ENCODE measurements at regions not wholly inside any gene's neighbourhood (a gene's known extent, or its start where the extent isn't known, plus 50 kb on each side); places are given as distances from the start of the nearest gene placed in this dataset.
"Not testable (repeated sequence)": the region's sequence is repeated elsewhere in the genome, so short reads cannot be mapped to it uniquely, and the experiment has no call there.

GRCh38 chr3:109819734-109820133 lies 482.4 kb upstream of the DPPA4 start:
- no peak for TF ChIP-seq POLR2AphosphoS5 (IDR thresholded peaks at IDR 0.05; ENCODE audit: low read depth, low read length)
- TF ChIP-seq POLR2A (IDR thresholded peaks at IDR 0.05; ENCODE audit: low read depth, low read length): no peak
- TF ChIP-seq TAF1 (IDR thresholded peaks at IDR 0.05; ENCODE audit: borderline replicate concordance, low read depth, low read length): no peak
- FAIRE-seq (no peak), DNase-seq (ENCODE audit: insufficient read length) (no peak)

GRCh38 chr3:109825971-109826810 lies 488.8 kb upstream of the DPPA4 start:
- DNase-seq (ENCODE audit: insufficient read length) (no peak), FAIRE-seq (no peak)
- TF ChIP-seq TAF1 (IDR thresholded peaks at IDR 0.05; ENCODE audit: borderline replicate concordance, low read depth, low read length) (no peak), POLR2AphosphoS5 (IDR thresholded peaks at IDR 0.05; ENCODE audit: low read depth, low read length) (no peak), POLR2A (IDR thresholded peaks at IDR 0.05; ENCODE audit: low read depth, low read length) (no peak)

- TF ChIP-seq POLR2A (IDR thresholded peaks at IDR 0.05; ENCODE audit: low read depth, low read length) (no peak), POLR2AphosphoS5 (IDR thresholded peaks at IDR 0.05; ENCODE audit: low read depth, low read length) (no peak), TAF1 (IDR thresholded peaks at IDR 0.05; ENCODE audit: borderline replicate concordance, low read depth, low read length) (no peak)
- DNase-seq (ENCODE audit: insufficient read length) (no peak), FAIRE-seq (no peak)
Measured at GRCh38 chr3:109831403-109831802, 494.1 kb upstream of the DPPA4 start.

GRCh38 chr3:109835958-109836357 lies 498.6 kb upstream of the DPPA4 start:
- FAIRE-seq: peak; percentile 40
- no peak for TF ChIP-seq POLR2AphosphoS5 (IDR thresholded peaks at IDR 0.05; ENCODE audit: low read depth, low read length)
- TF ChIP-seq POLR2A (IDR thresholded peaks at IDR 0.05; ENCODE audit: low read depth, low read length): no peak
- no peak for TF ChIP-seq TAF1 (IDR thresholded peaks at IDR 0.05; ENCODE audit: borderline replicate concordance, low read depth, low read length)
- no peak for DNase-seq (ENCODE audit: insufficient read length)

GRCh38 chr3:109851854-109852253 lies 514.5 kb upstream of the DPPA4 start:
- TF ChIP-seq TAF1 (IDR thresholded peaks at IDR 0.05; ENCODE audit: borderline replicate concordance, low read depth, low read length) (no peak), POLR2A (IDR thresholded peaks at IDR 0.05; ENCODE audit: low read depth, low read length) (no peak), POLR2AphosphoS5 (IDR thresholded peaks at IDR 0.05; ENCODE audit: low read depth, low read length) (no peak)
- DNase-seq (ENCODE audit: insufficient read length) (no peak), FAIRE-seq (no peak)

- DNase-seq (ENCODE audit: insufficient read length) (no peak), FAIRE-seq (no peak)
- TF ChIP-seq POLR2AphosphoS5 (IDR thresholded peaks at IDR 0.05; ENCODE audit: low read depth, low read length) (no peak), TAF1 (IDR thresholded peaks at IDR 0.05; ENCODE audit: borderline replicate concordance, low read depth, low read length) (no peak), POLR2A (IDR thresholded peaks at IDR 0.05; ENCODE audit: low read depth, low read length) (no peak)
Measured at GRCh38 chr3:109852283-109852682, 514.9 kb upstream of the DPPA4 start.

GRCh38 chr3:109853077-109853731 lies 515.9 kb upstream of the DPPA4 start:
- TF ChIP-seq POLR2AphosphoS5 (IDR thresholded peaks at IDR 0.05; ENCODE audit: low read depth, low read length) (no peak), POLR2A (IDR thresholded peaks at IDR 0.05; ENCODE audit: low read depth, low read length) (no peak), TAF1 (IDR thresholded peaks at IDR 0.05; ENCODE audit: borderline replicate concordance, low read depth, low read length) (no peak)
- FAIRE-seq (no peak), DNase-seq (ENCODE audit: insufficient read length) (no peak)

GRCh38 chr3:109863701-109864100 lies 526.4 kb upstream of the DPPA4 start:
- DNase-seq (ENCODE audit: insufficient read length) (no peak), FAIRE-seq (no peak)
- TF ChIP-seq TAF1 (IDR thresholded peaks at IDR 0.05; ENCODE audit: borderline replicate concordance, low read depth, low read length) (no peak), POLR2A (IDR thresholded peaks at IDR 0.05; ENCODE audit: low read depth, low read length) (no peak), POLR2AphosphoS5 (IDR thresholded peaks at IDR 0.05; ENCODE audit: low read depth, low read length) (no peak)

- no peak for FAIRE-seq
- DNase-seq (ENCODE audit: insufficient read length): no peak
- no peak for TF ChIP-seq POLR2A (IDR thresholded peaks at IDR 0.05; ENCODE audit: low read depth, low read length)
- TF ChIP-seq POLR2AphosphoS5 (IDR thresholded peaks at IDR 0.05; ENCODE audit: low read depth, low read length): no peak
- TF ChIP-seq TAF1 (IDR thresholded peaks at IDR 0.05; ENCODE audit: borderline replicate concordance, low read depth, low read length): no peak
Measured at GRCh38 chr3:109864452-109864851, 527.1 kb upstream of the DPPA4 start.

GRCh38 chr3:109869586-109869985 lies 532.2 kb upstream of the DPPA4 start:
- DNase-seq (ENCODE audit: insufficient read length): no peak
- TF ChIP-seq TAF1 (IDR thresholded peaks at IDR 0.05; ENCODE audit: borderline replicate concordance, low read depth, low read length) (no peak), POLR2A (IDR thresholded peaks at IDR 0.05; ENCODE audit: low read depth, low read length) (no peak)
- FAIRE-seq: no peak

GRCh38 chr3:109874896-109875708 lies 537.8 kb upstream of the DPPA4 start:
- DNase-seq (ENCODE audit: insufficient read length) (no peak), FAIRE-seq (no peak)
- TF ChIP-seq POLR2A (IDR thresholded peaks at IDR 0.05; ENCODE audit: low read depth, low read length) (no peak), TAF1 (IDR thresholded peaks at IDR 0.05; ENCODE audit: borderline replicate concordance, low read depth, low read length) (no peak), POLR2AphosphoS5 (IDR thresholded peaks at IDR 0.05; ENCODE audit: low read depth, low read length) (no peak)

- not testable (repeated sequence) for DNase-seq (ENCODE audit: insufficient read length); FAIRE-seq
Measured at GRCh38 chr3:109877616-109878015, 540.3 kb upstream of the DPPA4 start.

Measured in GM12892 (cell line).